Esophagus squamous epithelium (tissue), 5 donors: ENCODE measurements at regions not wholly inside any gene's neighbourhood (a gene's known extent, or its start where the extent isn't known, plus 50 kb on each side); places are given as distances from the start of the nearest gene placed in this dataset.

Experiments used
- DNase-seq: peaks from one replicate; lab custom pipeline; 2025; lab: John Stamatoyannopoulos, UW
- H3K27ac ChIP-seq, 4 donors: fragments of 200-600 bp; sonication (generic); one replicate each; pipeline ENCODE4 v1.5.1; 2016 to 2019; ENCODE audit warnings: mild to moderate bottlenecking in 1 of 4
- H3K27me3 ChIP-seq, 4 donors: fragments of 200-600 bp; sonication (generic); 1 replicate in 3 of 4; 2 replicates in 1 of 4; pipeline versions ENCODE4 v1.5.1 to v1.6.0; 2017 to 2021; ENCODE audit warnings: antibody characterized with exemption in 1 of 4
- H3K36me3 ChIP-seq, 3 donors: fragments of 200-600 bp; sonication (generic); one replicate each; pipeline ENCODE4 v1.5.1; 2016 to 2019
- H3K4me1 ChIP-seq, 3 donors: fragments of 200-600 bp; sonication (generic); one replicate each; pipeline ENCODE4 v1.5.1; 2017 to 2019
- H3K4me3 ChIP-seq, 4 donors: fragments of 200-600 bp; sonication (generic); 1 replicate in 3 of 4; 2 replicates in 1 of 4; pipeline ENCODE4 v1.5.1; 2016 to 2019; ENCODE audit warnings: mild to moderate bottlenecking in 2 of 4, moderate library complexity in 1 of 4
- H3K9me3 ChIP-seq, 3 donors: fragments of 200-600 bp; sonication (generic); one replicate each; pipeline ENCODE4 v1.5.1; 2016 to 2019
- POLR2A ChIP-seq, 4 donors: fragments of 450-650 bp; IDR thresholded peaks; one replicate each; pipeline ENCODE4 v1.6.1; 2017; ENCODE audit warnings: antibody characterized with exemption in 4 of 4, mild to moderate bottlenecking in 4 of 4, moderate library complexity in 3 of 4
- WGBS, 2 donors: methylation state at CpG; one replicate each; pipeline ENCODE4 v1.1.5; 2018; 5-methylcytosine and 5-hydroxymethylcytosine counted together
- intact Hi-C: fragments of 100-400 bp; cut with DNase I; formaldehyde crosslinking; loops from one replicate; pipeline ENCODE4 v1.15.0; 2022
- TF ChIP-seq, protein P1 (sequence below), 6 experiments: fragments of 450-650 bp in 4 of 6; fragments of 200-600 bp in 2 of 6; sonication (generic) in 2 of 6; IDR thresholded peaks; one replicate each; pipeline ENCODE4 v1.5.1; 2016 to 2019; ENCODE audit warnings: antibody characterized with exemption in 6 of 6, mild to moderate bottlenecking in 4 of 6, moderate library complexity in 4 of 6
- donor health status: DM: yes; HTN: yes; CAD: no.

DNA sequence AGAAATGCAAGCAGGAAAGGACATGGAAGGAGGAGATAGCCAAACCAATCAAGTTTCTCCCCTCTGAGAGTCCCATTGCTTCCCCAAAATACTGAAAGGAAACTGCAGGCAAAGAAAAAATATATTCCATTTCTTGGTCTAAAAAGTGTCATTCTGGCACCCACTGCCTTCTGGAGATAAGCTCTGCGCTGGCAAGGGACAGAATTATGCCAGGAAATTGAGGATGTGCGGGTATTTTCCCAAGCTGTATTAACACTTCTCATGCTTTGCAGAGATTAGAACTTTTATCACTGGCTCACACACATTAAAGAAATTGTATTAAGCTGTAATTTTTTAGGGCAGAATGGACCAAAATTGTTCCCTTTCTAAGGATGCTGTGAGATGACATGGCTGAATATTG is 381.2 kb upstream of the DUSP10 start:
- H3K36me3 ChIP-seq: no peaks in the 10 kb centered on the region
- H3K27ac ChIP-seq: no peak overlapping the region
- H3K27me3 ChIP-seq: no peaks in the 10 kb centered on the region
- H3K9me3 ChIP-seq: no peaks in the 10 kb centered on the region
- TF ChIP-seq POLR2A (IDR thresholded peaks at IDR 0.05): no peak
- TF ChIP-seq, protein P1, sequence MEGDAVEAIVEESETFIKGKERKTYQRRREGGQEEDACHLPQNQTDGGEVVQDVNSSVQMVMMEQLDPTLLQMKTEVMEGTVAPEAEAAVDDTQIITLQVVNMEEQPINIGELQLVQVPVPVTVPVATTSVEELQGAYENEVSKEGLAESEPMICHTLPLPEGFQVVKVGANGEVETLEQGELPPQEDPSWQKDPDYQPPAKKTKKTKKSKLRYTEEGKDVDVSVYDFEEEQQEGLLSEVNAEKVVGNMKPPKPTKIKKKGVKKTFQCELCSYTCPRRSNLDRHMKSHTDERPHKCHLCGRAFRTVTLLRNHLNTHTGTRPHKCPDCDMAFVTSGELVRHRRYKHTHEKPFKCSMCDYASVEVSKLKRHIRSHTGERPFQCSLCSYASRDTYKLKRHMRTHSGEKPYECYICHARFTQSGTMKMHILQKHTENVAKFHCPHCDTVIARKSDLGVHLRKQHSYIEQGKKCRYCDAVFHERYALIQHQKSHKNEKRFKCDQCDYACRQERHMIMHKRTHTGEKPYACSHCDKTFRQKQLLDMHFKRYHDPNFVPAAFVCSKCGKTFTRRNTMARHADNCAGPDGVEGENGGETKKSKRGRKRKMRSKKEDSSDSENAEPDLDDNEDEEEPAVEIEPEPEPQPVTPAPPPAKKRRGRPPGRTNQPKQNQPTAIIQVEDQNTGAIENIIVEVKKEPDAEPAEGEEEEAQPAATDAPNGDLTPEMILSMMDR (IDR thresholded peaks at IDR 0.05): no peak
- DNase-seq: no peak
- intact Hi-C loops: no loop called here
- no peaks in the 10 kb centered on the region for H3K4me1 ChIP-seq
- H3K4me3 ChIP-seq: no peak overlapping the region
- WGBS, 2 donors: 78 to 81% methylated on average over 2 of the region's 2 CpGs

DNA sequence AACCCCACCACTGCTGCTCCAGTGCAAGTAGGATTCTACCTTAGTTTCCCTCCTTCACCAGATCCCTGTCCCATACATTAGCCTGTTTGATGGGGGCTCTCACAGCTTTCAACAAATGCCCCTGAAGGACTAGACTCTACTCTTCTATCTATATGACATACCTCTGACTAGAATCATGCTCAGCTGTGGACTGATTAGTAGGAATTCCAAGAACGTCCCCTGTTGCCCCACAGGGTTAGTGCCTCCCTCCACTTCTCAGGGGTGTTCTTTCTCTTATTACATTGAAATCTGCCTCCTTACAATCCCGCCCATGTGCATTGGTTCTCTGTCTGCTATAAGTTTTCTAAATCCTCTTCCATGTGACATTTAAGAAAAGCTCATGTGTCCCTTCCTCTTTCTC is 375.9 kb upstream of the DUSP10 start:
- H3K27ac ChIP-seq: no peak overlapping the region
- no peak overlapping the region for H3K4me3 ChIP-seq
- H3K27me3 ChIP-seq: peaks cover 0 to 4% (median 0%) of the 10 kb centered on the region in 4 donors
- H3K36me3 ChIP-seq: no peaks in the 10 kb centered on the region
- intact Hi-C loops: no loop called here
- no peaks in the 10 kb centered on the region for H3K4me1 ChIP-seq
- 79 to 81% methylated on average over 2 of the region's 2 CpGs for WGBS, 2 donors
- H3K9me3 ChIP-seq: no peaks in the 10 kb centered on the region
- DNase-seq: no peak
- TF ChIP-seq, protein P1 (IDR thresholded peaks at IDR 0.05): no peak
- TF ChIP-seq POLR2A (IDR thresholded peaks at IDR 0.05): no peak

DNA sequence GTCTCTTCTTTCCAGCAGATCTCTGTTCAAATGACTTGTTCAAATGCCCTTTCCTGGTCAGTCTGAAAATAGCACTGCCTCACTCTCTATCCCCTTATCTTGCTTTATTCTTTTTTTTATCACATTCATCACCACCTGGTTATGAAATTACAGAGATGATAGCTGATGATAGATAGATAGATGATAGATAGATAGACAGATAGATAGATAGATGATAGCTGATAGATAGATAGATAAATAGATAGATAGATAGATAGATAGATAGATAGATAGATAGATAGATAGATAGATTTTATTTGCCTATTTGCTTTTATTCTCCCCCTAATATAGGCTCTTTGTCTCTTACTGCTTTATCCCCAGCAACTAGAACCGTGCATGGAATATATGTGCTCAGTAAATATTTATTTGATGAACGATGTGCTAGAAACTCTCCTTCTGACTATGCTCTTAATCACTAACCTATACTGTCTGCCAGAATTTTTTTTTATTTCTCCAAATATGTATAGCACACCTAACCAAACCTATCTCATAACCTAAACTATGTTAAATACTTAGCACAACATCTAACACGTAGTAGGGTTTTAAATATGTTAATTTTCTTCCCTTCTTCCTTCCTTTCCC is 372.8 kb upstream of the DUSP10 start:
- no peaks in the 10 kb centered on the region for H3K9me3 ChIP-seq
- H3K36me3 ChIP-seq: no peaks in the 10 kb centered on the region
- no peaks in the 10 kb centered on the region for H3K4me1 ChIP-seq
- no peak for TF ChIP-seq POLR2A (IDR thresholded peaks at IDR 0.05)
- TF ChIP-seq, protein P1 (IDR thresholded peaks at IDR 0.05): no peak
- no peak overlapping the region for H3K4me3 ChIP-seq
- no peak overlapping the region for H3K27ac ChIP-seq
- intact Hi-C loops: no loop called here
- peaks cover 0 to 4% (median 0%) of the 10 kb centered on the region in 4 donors for H3K27me3 ChIP-seq
- no peak for DNase-seq
- WGBS, 2 donors: 48 to 58% methylated on average over 3 of the region's 3 CpGs

- DNase-seq: no peak
- 86 to 92% methylated on average over 4 of the region's 4 CpGs for WGBS, 2 donors
- TF ChIP-seq, protein P1 (IDR thresholded peaks at IDR 0.05): no peak
- TF ChIP-seq POLR2A (IDR thresholded peaks at IDR 0.05): no peak
Measured at GRCh38 chr1:222109836-222110235, 367.9 kb upstream of the DUSP10 start.

GRCh38 chr1:222107975-222108374 is 366.1 kb upstream of the DUSP10 start:
- Histone ChIP-seq H3K27me3 (no peaks in the 10 kb centered on the region), H3K4me3 (no peak overlapping the region), H3K27ac (no peak overlapping the region), H3K36me3 (no peaks in the 10 kb centered on the region), H3K9me3 (no peaks in the 10 kb centered on the region), H3K4me1 (peaks cover 0 to 22% (median 0%) of the 10 kb centered on the region in 3 donors)
- DNase-seq: no peak
- TF ChIP-seq POLR2A (IDR thresholded peaks at IDR 0.05): no peak
- TF ChIP-seq, protein P1 (IDR thresholded peaks at IDR 0.05): no peak
- 90 to 93% methylated on average over 4 of the region's 4 CpGs for WGBS, 2 donors
- intact Hi-C loops: no loop called here

More at GRCh38 chr1:222109836-222110235, 367.9 kb upstream of the DUSP10 start:
- H3K4me3 ChIP-seq: no peak overlapping the region
- intact Hi-C loops: no loop called here
- H3K4me1 ChIP-seq: peaks cover 0 to 11% (median 0%) of the 10 kb centered on the region in 3 donors
- H3K9me3 ChIP-seq: no peaks in the 10 kb centered on the region
- no peaks in the 10 kb centered on the region for H3K27me3 ChIP-seq
- H3K27ac ChIP-seq: no peak overlapping the region
- H3K36me3 ChIP-seq: no peaks in the 10 kb centered on the region
